Osteoblast (primary cell): ENCODE measurements at regions not wholly inside any gene's neighbourhood (a gene's known extent, or its start where the extent isn't known, plus 50 kb on each side); places are given as distances from the start of the nearest gene placed in this dataset.

Source experiments
- DNase-seq: peaks from one replicate; pipeline ENCODE4 v3.0.0; 2011; ENCODE audit warnings: low spot score, mixed read lengths; ENCODE audit not compliant: insufficient read length; ENCODE audit errors: missing footprints
- H2AFZ ChIP-seq: 2 replicates; pipeline ENCODE4 v1.6.0; 2011; ENCODE audit warnings: mild to moderate bottlenecking, low read length
- H3K27ac ChIP-seq: 2 replicates; pipeline ENCODE4 v1.5.1; 2011; ENCODE audit warnings: mild to moderate bottlenecking, low read depth, low read length, moderate library complexity
- H3K27me3 ChIP-seq: 2 replicates; pipeline ENCODE4 v1.6.0; 2012; ENCODE audit warnings: mild to moderate bottlenecking, control low read depth, inconsistent platforms, low read length, moderate library complexity; ENCODE audit not compliant: insufficient read depth
- H3K36me3 ChIP-seq: 2 replicates; pipeline ENCODE4 v1.5.1; 2011; ENCODE audit warnings: mild to moderate bottlenecking, low read length, control low read depth, moderate library complexity; ENCODE audit not compliant: insufficient read depth
- H3K4me1 ChIP-seq: 2 replicates; pipeline ENCODE4 v1.5.1; 2011; ENCODE audit warnings: mild to moderate bottlenecking, low read length, control low read depth, moderate library complexity; ENCODE audit not compliant: insufficient read depth
- H3K4me2 ChIP-seq: 2 replicates; pipeline ENCODE4 v1.6.0; 2011; ENCODE audit warnings: mild to moderate bottlenecking, low read length; ENCODE audit not compliant: insufficient read depth
- H3K4me3 ChIP-seq: fragments of 200-600 bp; sonication (generic); 3 replicates; pipeline ENCODE4 v1.5.1; 2012; ENCODE audit warnings: mild to moderate bottlenecking, low read length, inconsistent platforms; ENCODE audit not compliant: insufficient read depth
- H3K79me2 ChIP-seq: 2 replicates; pipeline ENCODE4 v1.6.0; 2012; ENCODE audit warnings: mild to moderate bottlenecking, low read length, control low read depth, inconsistent platforms; ENCODE audit not compliant: insufficient read depth
- H3K9me3 ChIP-seq: 2 replicates; pipeline ENCODE4 v1.5.1; 2011; ENCODE audit warnings: low read depth, low read length, control low read depth
- H4K20me1 ChIP-seq: 2 replicates; pipeline ENCODE4 v1.6.0; 2012; ENCODE audit warnings: mild to moderate bottlenecking, low read length, control low read depth; ENCODE audit not compliant: insufficient read depth
- CTCF ChIP-seq: IDR thresholded peaks from 2 replicates; pipeline ENCODE4 v1.5.1; 2011; ENCODE audit warnings: mild to moderate bottlenecking, low read depth, low read length, moderate library complexity; ENCODE audit errors: extremely low read depth

DNA sequence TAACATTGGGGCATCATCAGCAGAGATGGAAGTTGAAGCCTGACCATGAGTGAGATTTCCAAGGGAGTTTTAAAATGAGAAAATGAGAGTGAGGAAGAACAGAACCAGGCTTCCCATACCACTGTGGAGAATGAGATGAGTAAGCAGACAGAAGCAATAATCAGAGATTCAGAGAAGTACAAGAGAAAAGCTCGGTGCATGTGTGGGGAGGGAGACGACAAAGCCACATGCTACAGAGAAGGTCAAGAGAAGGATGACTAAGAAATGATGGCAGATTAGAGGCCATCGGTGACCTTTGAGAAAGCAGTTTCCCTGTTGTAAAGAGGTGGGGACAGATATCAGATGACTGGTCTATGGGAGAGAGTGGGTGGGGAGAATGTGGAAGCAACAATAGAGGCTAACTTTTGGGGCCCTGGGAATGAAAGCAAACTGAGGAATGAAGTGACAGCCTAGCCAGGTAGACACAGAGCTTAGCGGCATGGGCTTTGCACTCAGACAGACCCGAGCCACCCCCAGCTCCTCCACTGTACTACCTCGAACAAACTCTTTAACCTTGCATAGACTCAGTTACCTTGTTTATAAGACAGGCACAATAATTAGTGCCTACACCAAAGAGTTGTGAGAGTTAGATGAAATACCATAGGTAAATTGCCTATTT is 207.7 kb downstream of the PIK3R1 start:
- Histone ChIP-seq H4K20me1 (no peaks in the 10 kb centered on the region), H3K79me2 (no peaks in the 10 kb centered on the region), H3K4me1 (peaks cover 38% of the 10 kb centered on the region), H3K27ac (no peak overlapping the region), H2AFZ (peak overlapping the region; percentile 45), H3K4me3 (no peak overlapping the region), H3K36me3 (no peaks in the 10 kb centered on the region), H3K27me3 (no peaks in the 10 kb centered on the region), H3K9me3 (no peaks in the 10 kb centered on the region), H3K4me2 (no peak overlapping the region)
- no peak for TF ChIP-seq CTCF
- DNase-seq: no peak

DNA sequence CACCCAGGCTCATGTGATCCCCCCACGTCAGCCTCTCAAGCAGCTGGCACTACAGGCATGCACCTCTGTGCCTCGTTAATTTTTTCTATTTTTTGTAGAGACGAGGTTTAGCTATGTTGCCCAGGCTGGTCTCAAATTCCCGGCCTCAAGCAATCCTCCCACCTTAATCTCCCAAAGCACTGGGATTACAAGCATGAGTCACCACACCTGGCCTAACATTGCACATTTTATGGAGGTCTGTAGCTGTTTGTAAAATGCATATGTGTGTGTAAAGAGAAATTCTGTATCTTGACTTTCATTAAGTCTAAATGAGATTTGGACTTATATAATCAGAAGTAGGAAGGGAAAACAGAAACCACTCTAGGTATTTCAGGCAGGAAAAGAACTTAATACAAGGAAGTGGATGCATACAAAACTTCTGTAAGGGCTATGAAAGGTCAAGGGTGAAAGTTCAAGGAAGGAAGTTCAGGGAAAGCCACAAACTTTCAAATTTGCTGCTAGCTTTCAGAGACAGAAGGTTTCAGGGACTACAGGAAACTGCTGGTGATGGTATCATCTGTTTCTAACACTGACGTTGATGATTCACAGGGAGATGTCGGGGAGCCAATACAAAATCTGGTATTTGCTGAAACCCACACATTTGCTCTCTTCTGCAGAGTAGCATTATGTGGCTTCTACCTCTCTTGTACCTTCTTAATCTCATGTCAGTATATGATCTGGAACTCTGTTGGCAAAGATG is 209.4 kb downstream of the PIK3R1 start:
- no peaks in the 10 kb centered on the region for H3K79me2 ChIP-seq
- no peak overlapping the region for H3K4me3 ChIP-seq
- H3K36me3 ChIP-seq: no peaks in the 10 kb centered on the region
- H2AFZ ChIP-seq: peak overlapping the region; percentile 12
- H3K4me2 ChIP-seq: peak overlapping the region; percentile 17
- DNase-seq: no peak
- H3K9me3 ChIP-seq: no peaks in the 10 kb centered on the region
- peaks cover 21% of the 10 kb centered on the region for H3K4me1 ChIP-seq
- no peaks in the 10 kb centered on the region for H3K27me3 ChIP-seq
- H3K27ac ChIP-seq: peak overlapping the region; percentile 0
- TF ChIP-seq CTCF: no peak
- no peaks in the 10 kb centered on the region for H4K20me1 ChIP-seq

DNA sequence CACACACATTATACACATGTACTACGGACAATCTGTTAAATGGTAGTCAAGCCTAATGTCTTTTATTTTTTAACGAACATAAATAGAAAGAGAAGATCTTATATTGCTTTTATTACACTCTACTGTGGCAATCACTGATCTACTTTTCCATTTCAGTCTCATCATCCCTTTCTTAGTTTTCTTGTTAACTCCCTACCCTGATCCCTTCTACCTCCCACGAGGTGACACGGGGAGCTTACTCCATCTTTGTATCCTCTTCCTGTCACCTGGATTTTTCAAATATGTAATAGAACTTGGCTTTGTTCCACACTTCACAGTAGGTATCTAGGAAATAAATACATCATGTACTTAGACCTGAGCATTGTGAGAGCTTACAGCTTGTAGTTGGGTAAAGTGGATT is 211.0 kb downstream of the PIK3R1 start:
- H3K4me2 ChIP-seq: no peak overlapping the region
- H3K4me1 ChIP-seq: peaks cover 17% of the 10 kb centered on the region
- H2AFZ ChIP-seq: no peak overlapping the region
- no peak for TF ChIP-seq CTCF
- no peak overlapping the region for H3K27ac ChIP-seq
- no peak for DNase-seq
- no peaks in the 10 kb centered on the region for H3K9me3 ChIP-seq
- no peaks in the 10 kb centered on the region for H3K27me3 ChIP-seq
- H3K36me3 ChIP-seq: no peaks in the 10 kb centered on the region
- no peak overlapping the region for H3K4me3 ChIP-seq
- no peaks in the 10 kb centered on the region for H3K79me2 ChIP-seq
- no peaks in the 10 kb centered on the region for H4K20me1 ChIP-seq

DNA sequence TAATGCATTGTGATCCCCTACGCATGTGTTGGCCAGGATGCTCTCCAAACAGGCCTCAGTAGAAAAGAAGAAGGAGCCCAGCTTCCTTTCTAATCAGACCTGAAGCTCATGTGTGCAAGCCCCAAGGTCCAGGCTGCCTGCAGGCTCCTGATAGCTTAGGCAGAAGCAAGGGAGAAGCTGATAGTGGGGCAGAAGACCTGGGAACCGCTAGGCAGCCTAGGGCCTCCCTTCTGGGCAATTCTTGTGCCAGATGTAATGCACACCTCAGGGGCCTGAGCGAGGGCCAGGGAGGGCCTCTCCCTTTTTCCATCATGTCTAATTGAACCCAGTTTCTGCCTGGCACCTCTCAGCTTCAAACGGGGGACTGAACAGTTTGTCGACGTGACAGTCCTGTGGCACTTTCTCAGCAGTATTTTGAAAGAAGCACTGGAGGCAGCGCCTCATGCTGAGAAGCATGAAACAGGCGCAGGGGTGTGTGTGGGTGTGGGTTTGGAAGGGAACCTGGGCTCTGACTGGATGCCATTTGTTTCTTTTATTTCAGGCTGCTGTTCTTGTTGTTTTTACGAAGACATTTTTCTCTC is 212.8 kb downstream of the PIK3R1 start:
- Histone ChIP-seq H3K79me2 (no peaks in the 10 kb centered on the region), H4K20me1 (no peaks in the 10 kb centered on the region), H3K4me1 (peaks cover 13% of the 10 kb centered on the region), H3K4me3 (no peak overlapping the region), H2AFZ (no peak overlapping the region), H3K36me3 (no peaks in the 10 kb centered on the region), H3K27me3 (no peaks in the 10 kb centered on the region), H3K9me3 (no peaks in the 10 kb centered on the region), H3K4me2 (no peak overlapping the region), H3K27ac (no peak overlapping the region)
- no peak for TF ChIP-seq CTCF
- no peak for DNase-seq
